Glutamatergic neuron (in vitro differentiated cells): ENCODE measurements at regions not wholly inside any gene's neighbourhood (a gene's known extent, or its start where the extent isn't known, plus 50 kb on each side); places are given as distances from the start of the nearest gene placed in this dataset.

ENCODE experiments used
- DNase-seq: peaks from one replicate; pipeline ENCODE4 v3.0.0; 2022
- H3K27ac Mint-ChIP-seq: one replicate; pipeline ENCODE4 v1.8.0; 2020; ENCODE audit warnings: mild to moderate bottlenecking, mixed read lengths, inconsistent platforms; ENCODE audit not compliant: unreplicated experiment
- H3K27me3 Mint-ChIP-seq: one replicate; pipeline ENCODE4 v1.8.0; 2020; ENCODE audit warnings: mild to moderate bottlenecking, moderate library complexity, mixed read lengths, inconsistent platforms; ENCODE audit not compliant: unreplicated experiment
- H3K36me3 Mint-ChIP-seq: one replicate; pipeline ENCODE4 v1.8.0; 2020; ENCODE audit warnings: mild to moderate bottlenecking, mixed read lengths, inconsistent platforms; ENCODE audit not compliant: unreplicated experiment
- H3K4me1 Mint-ChIP-seq: one replicate; pipeline ENCODE4 v1.8.0; 2020; ENCODE audit warnings: mild to moderate bottlenecking, low read depth, mixed read lengths, inconsistent platforms; ENCODE audit not compliant: unreplicated experiment
- H3K4me3 Mint-ChIP-seq: one replicate; pipeline ENCODE4 v1.8.0; 2020; ENCODE audit warnings: mild to moderate bottlenecking, mixed read lengths, inconsistent platforms; ENCODE audit not compliant: unreplicated experiment
- H3K9me3 Mint-ChIP-seq: one replicate; pipeline ENCODE4 v1.8.0; 2020; ENCODE audit warnings: mild to moderate bottlenecking, moderate library complexity, mixed read lengths, inconsistent platforms; ENCODE audit not compliant: unreplicated experiment
- CTCF ChIP-seq: fragments of 200-600 bp; sonication (generic); IDR thresholded peaks from one replicate; pipeline ENCODE4 v1.5.0; 2021; ENCODE audit not compliant: partially characterized antibody, unreplicated experiment

GRCh38 chr1:106289265-106289928, 767.1 kb upstream of the PRMT6 start:
- TF ChIP-seq CTCF: no peak
- Mint-ChIP-seq H3K27ac (no peak overlapping the region), H3K4me1 (no peaks in the 10 kb centered on the region), H3K4me3 (no peak overlapping the region), H3K27me3 (no peaks in the 10 kb centered on the region), H3K36me3 (no peaks in the 10 kb centered on the region), H3K9me3 (no peaks in the 10 kb centered on the region)
- DNase-seq: no peak

- no peak overlapping the region for H3K4me3 Mint-ChIP-seq
- H3K4me1 Mint-ChIP-seq: no peaks in the 10 kb centered on the region
- no peaks in the 10 kb centered on the region for H3K36me3 Mint-ChIP-seq
- no peak for TF ChIP-seq CTCF
- no peaks in the 10 kb centered on the region for H3K9me3 Mint-ChIP-seq
- DNase-seq: no peak
- H3K27me3 Mint-ChIP-seq: no peaks in the 10 kb centered on the region
- no peak overlapping the region for H3K27ac Mint-ChIP-seq
These were observed 765.5 kb upstream of the PRMT6 start for GRCh38 chr1:106290805-106291501.

- Mint-ChIP-seq H3K4me1 (no peaks in the 10 kb centered on the region), H3K9me3 (no peaks in the 10 kb centered on the region), H3K4me3 (no peak overlapping the region), H3K36me3 (no peaks in the 10 kb centered on the region), H3K27me3 (no peaks in the 10 kb centered on the region), H3K27ac (no peak overlapping the region)
- DNase-seq: no peak
- TF ChIP-seq CTCF: no peak
These were observed 764.3 kb upstream of the PRMT6 start for GRCh38 chr1:106292130-106292529.

GRCh38 chr1:106296431-106296830, 760.0 kb upstream of the PRMT6 start:
- peaks cover 1% of the 10 kb centered on the region for H3K9me3 Mint-ChIP-seq
- H3K27me3 Mint-ChIP-seq: no peaks in the 10 kb centered on the region
- no peaks in the 10 kb centered on the region for H3K4me1 Mint-ChIP-seq
- no peaks in the 10 kb centered on the region for H3K36me3 Mint-ChIP-seq
- H3K27ac Mint-ChIP-seq: no peak overlapping the region
- TF ChIP-seq CTCF: no peak
- DNase-seq: no peak
- H3K4me3 Mint-ChIP-seq: no peak overlapping the region

- TF ChIP-seq CTCF: no peak
- no peaks in the 10 kb centered on the region for H3K36me3 Mint-ChIP-seq
- H3K4me1 Mint-ChIP-seq: no peaks in the 10 kb centered on the region
- no peak overlapping the region for H3K4me3 Mint-ChIP-seq
- H3K27me3 Mint-ChIP-seq: no peaks in the 10 kb centered on the region
- no peak overlapping the region for H3K27ac Mint-ChIP-seq
- H3K9me3 Mint-ChIP-seq: peaks cover 1% of the 10 kb centered on the region
- no peak for DNase-seq
These were observed 752.4 kb upstream of the PRMT6 start for GRCh38 chr1:106304106-106304505.
